GM12878 (cell line): ENCODE measurements at regions not wholly inside any gene's neighbourhood (a gene's known extent, or its start where the extent isn't known, plus 50 kb on each side); places are given as distances from the start of the nearest gene placed in this dataset.

Experiments used
- ASH2L ChIP-seq: fragments of 300-600, 200-600 bp; sonication (generic); IDR thresholded peaks from 2 replicates; pipeline ENCODE4 v1.6.1; 2017; ENCODE audit warnings: low read depth, mild to moderate bottlenecking, borderline replicate concordance
- BMI1 ChIP-seq: fragments of 450-650 bp; IDR thresholded peaks from 2 replicates; pipeline ENCODE4 v1.6.1; 2016; ENCODE audit warnings: mild to moderate bottlenecking, moderate library complexity, borderline replicate concordance
- CBX5 ChIP-seq: sonication (generic); IDR thresholded peaks from 2 replicates; pipeline ENCODE4 v1.6.1; 2016; ENCODE audit warnings: low read depth, moderate library complexity, mild to moderate bottlenecking, inconsistent platforms
- CEBPB ChIP-seq, 2 experiments: fragments of 150-350 bp in 1 of 2; IDR thresholded peaks; 2 replicates each; pipeline ENCODE4 v1.6.1; 2012 to 2014; ENCODE audit warnings: low read depth in 2 of 2, low read length in 2 of 2, borderline replicate concordance in 1 of 2, inconsistent platforms in 1 of 2
- ESRRA ChIP-seq: IDR thresholded peaks from 2 replicates; pipeline ENCODE4 v1.6.1; 2012; ENCODE audit warnings: mild to moderate bottlenecking, low read length, improper control_type of control experiment
- MEF2A ChIP-seq: IDR thresholded peaks from 2 replicates; pipeline ENCODE4 v1.6.1; 2011; ENCODE audit warnings: low read depth, mild to moderate bottlenecking, low read length, moderate library complexity; ENCODE audit not compliant: insufficient read depth
- NBN ChIP-seq: fragments of 450-650 bp; IDR thresholded peaks from 2 replicates; pipeline ENCODE4 v1.6.1; 2016
- POLR2AphosphoS5 ChIP-seq: IDR thresholded peaks from 2 replicates; pipeline ENCODE4 v1.6.1; 2011; ENCODE audit warnings: mild to moderate bottlenecking, low read length, inconsistent platforms
- SUPT20H ChIP-seq: IDR thresholded peaks from 2 replicates; pipeline ENCODE4 v1.6.1; 2011; ENCODE audit warnings: low read depth, mild to moderate bottlenecking, low read length, moderate library complexity, borderline replicate concordance; ENCODE audit not compliant: control insufficient read depth
- SUZ12 ChIP-seq: fragments of 200-600 bp; sonication (generic); IDR thresholded peaks from one replicate; pipeline ENCODE4 v1.6.1; 2018; ENCODE audit warnings: antibody characterized with exemption, mild to moderate bottlenecking; ENCODE audit not compliant: unreplicated experiment
- ZNF274 ChIP-seq: IDR thresholded peaks from one replicate; pipeline ENCODE4 v1.8.0; 2011; ENCODE audit not compliant: insufficient read length, insufficient read depth
- TF ChIP-seq, protein P1 (sequence below), 3 experiments: IDR thresholded peaks in 2 of 3; conservative IDR thresholded peaks in 1 of 3; 2 replicates each; pipeline ENCODE4 v1.5.1; 2011; ENCODE audit warnings: low read depth in 3 of 3, low read length in 3 of 3, mild to moderate bottlenecking in 3 of 3, control low read depth in 2 of 3, moderate library complexity in 2 of 3, inconsistent platforms in 1 of 3, mixed read lengths in 1 of 3; ENCODE audit not compliant: control insufficient read depth in 2 of 3, insufficient read depth in 1 of 3; ENCODE audit errors: extremely low read depth in 1 of 3
- TF ChIP-seq, protein P2 (sequence below): fragments of 450-650 bp; IDR thresholded peaks from 2 replicates; pipeline ENCODE4 v1.6.1; 2017; ENCODE audit warnings: antibody characterized with exemption, mild to moderate bottlenecking, moderate library complexity

DNA sequence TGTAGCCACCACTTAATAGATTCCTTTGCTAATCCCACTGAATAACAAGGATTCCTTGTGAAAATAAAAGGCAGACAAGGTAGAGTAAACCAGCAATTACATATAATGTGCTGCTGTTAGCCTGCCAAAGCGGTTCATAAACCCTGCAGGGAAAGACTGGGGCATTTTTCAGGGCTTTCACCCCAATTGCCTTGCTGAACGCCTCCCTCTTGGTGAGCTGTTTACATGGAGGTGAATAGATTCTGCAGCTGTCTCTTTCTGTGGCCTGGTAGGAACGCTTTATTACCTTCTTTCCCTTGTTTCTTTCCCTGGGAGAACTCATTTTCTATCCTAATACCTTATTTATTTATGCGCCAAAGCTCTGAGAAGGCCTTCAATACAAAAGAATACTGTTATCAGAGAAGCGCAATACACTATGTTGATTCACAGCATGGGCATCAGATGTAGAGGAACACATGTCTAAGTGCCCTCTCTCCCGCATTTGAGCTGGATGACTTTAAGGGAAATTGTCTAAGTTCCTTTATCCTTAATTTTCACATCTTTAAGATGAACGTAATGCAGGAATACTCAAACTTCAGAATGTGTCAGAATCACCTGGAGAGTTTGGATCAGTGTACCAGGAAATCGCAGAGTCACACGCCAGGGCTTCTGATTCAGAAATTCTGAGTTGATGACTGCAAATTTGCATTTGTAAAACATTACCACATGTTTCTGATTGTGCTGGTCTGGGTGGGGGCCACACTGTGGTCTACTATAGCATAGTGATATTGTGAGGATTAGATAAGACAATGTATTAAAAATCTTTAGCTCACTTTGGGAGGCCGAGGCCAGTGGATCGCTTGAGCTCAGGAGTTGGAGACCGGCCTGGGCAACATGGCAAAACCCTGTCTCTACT, 1203.8 kb downstream of the SORCS3 start:
- no peak for TF ChIP-seq ZNF274
- TF ChIP-seq, protein P1, sequence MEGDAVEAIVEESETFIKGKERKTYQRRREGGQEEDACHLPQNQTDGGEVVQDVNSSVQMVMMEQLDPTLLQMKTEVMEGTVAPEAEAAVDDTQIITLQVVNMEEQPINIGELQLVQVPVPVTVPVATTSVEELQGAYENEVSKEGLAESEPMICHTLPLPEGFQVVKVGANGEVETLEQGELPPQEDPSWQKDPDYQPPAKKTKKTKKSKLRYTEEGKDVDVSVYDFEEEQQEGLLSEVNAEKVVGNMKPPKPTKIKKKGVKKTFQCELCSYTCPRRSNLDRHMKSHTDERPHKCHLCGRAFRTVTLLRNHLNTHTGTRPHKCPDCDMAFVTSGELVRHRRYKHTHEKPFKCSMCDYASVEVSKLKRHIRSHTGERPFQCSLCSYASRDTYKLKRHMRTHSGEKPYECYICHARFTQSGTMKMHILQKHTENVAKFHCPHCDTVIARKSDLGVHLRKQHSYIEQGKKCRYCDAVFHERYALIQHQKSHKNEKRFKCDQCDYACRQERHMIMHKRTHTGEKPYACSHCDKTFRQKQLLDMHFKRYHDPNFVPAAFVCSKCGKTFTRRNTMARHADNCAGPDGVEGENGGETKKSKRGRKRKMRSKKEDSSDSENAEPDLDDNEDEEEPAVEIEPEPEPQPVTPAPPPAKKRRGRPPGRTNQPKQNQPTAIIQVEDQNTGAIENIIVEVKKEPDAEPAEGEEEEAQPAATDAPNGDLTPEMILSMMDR (IDR thresholded peaks at IDR 0.05 in 2 of 3, conservative IDR thresholded peaks at IDR 0.05 in 1 of 3; ENCODE audit: control insufficient read depth in 2 of 3, extremely low read depth in 1 of 3, insufficient read depth in 1 of 3, low read depth in 3 of 3, low read length in 3 of 3) = no peak
- TF ChIP-seq, protein P2, sequence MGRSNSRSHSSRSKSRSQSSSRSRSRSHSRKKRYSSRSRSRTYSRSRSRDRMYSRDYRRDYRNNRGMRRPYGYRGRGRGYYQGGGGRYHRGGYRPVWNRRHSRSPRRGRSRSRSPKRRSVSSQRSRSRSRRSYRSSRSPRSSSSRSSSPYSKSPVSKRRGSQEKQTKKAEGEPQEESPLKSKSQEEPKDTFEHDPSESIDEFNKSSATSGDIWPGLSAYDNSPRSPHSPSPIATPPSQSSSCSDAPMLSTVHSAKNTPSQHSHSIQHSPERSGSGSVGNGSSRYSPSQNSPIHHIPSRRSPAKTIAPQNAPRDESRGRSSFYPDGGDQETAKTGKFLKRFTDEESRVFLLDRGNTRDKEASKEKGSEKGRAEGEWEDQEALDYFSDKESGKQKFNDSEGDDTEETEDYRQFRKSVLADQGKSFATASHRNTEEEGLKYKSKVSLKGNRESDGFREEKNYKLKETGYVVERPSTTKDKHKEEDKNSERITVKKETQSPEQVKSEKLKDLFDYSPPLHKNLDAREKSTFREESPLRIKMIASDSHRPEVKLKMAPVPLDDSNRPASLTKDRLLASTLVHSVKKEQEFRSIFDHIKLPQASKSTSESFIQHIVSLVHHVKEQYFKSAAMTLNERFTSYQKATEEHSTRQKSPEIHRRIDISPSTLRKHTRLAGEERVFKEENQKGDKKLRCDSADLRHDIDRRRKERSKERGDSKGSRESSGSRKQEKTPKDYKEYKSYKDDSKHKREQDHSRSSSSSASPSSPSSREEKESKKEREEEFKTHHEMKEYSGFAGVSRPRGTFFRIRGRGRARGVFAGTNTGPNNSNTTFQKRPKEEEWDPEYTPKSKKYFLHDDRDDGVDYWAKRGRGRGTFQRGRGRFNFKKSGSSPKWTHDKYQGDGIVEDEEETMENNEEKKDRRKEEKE = no peak
- TF ChIP-seq BMI1 = no peak
- TF ChIP-seq CEBPB (IDR thresholded peaks at IDR 0.05; ENCODE audit: borderline replicate concordance in 1 of 2, low read depth in 2 of 2, low read length in 2 of 2) = no peak
- TF ChIP-seq POLR2AphosphoS5 = no peak
- no peak for TF ChIP-seq CBX5
- TF ChIP-seq SUPT20H = no peak
- TF ChIP-seq NBN = no peak
- TF ChIP-seq ASH2L = no peak
- TF ChIP-seq SUZ12 = no peak
- TF ChIP-seq MEF2A = no peak
- no peak for TF ChIP-seq ESRRA
